IMR-90 (cell line): ENCODE measurements at regions not wholly inside any gene's neighbourhood (a gene's known extent, or its start where the extent isn't known, plus 50 kb on each side); places are given as distances from the start of the nearest gene placed in this dataset.

Source experiments
- ATAC-seq: fragments of 200-7000 bp; cut with Tn5 transposase; 2 replicates; pipeline ENCODE4 v1.9.1; 2020; ENCODE audit warnings: low read depth, mild to moderate bottlenecking, moderate library complexity
- BruUV-seq: library from RNA; stranded (reverse); fragments of 400-500 nt; replicated peaks from 2 replicates; lab custom pipeline; 2021; lab: Mats Ljungman, UMichigan
- CTCF ChIA-PET: fragments of 300-600 bp; formaldehyde crosslinking; extraction: SDS; loops from one replicate; lab custom pipeline; 2021; ENCODE audit warnings: antibody characterized with exemption; lab: Yijun Ruan, JAX
- POLR2A ChIA-PET: fragments of 300-600 bp; sonication (Branson Sonifier 250); formaldehyde crosslinking; loops from one replicate; lab custom pipeline; 2022; ENCODE audit warnings: antibody characterized with exemption; ENCODE audit not compliant: unreplicated experiment; lab: Charles Lee
- DNase-seq: peaks from one replicate; pipeline ENCODE4 v3.0.0; 2013
- H2AFZ ChIP-seq: replicated peaks from 2 replicates; pipeline ENCODE3; 2013; ENCODE audit warnings: low read length, mild to moderate bottlenecking; ENCODE audit not compliant: poor library complexity
- H2AK5ac ChIP-seq: 2 replicates; pipeline ENCODE4 v1.6.1; 2013; ENCODE audit warnings: low read depth, low read length, inconsistent platforms
- H2AK9ac ChIP-seq: replicated peaks from 2 replicates; pipeline ENCODE3; 2013; ENCODE audit warnings: mild to moderate bottlenecking, low read depth, low read length, moderate library complexity; ENCODE audit not compliant: poor library complexity
- H2BK120ac ChIP-seq: 2 replicates; pipeline ENCODE4 v1.6.1; 2013; ENCODE audit warnings: low read depth, low read length, inconsistent platforms
- H2BK15ac ChIP-seq: 3 replicates; pipeline ENCODE4 v1.6.1; 2013; ENCODE audit warnings: low read depth, low read length, inconsistent platforms
- H2BK20ac ChIP-seq: 2 replicates; pipeline ENCODE4 v1.6.1; 2013; ENCODE audit warnings: low read depth, mild to moderate bottlenecking, inconsistent platforms, low read length, moderate library complexity
- H2BK5ac ChIP-seq: 2 replicates; pipeline ENCODE4 v1.6.1; 2013; ENCODE audit warnings: mild to moderate bottlenecking, low read depth, low read length, inconsistent platforms; ENCODE audit not compliant: poor library complexity, severe bottlenecking
- H3K14ac ChIP-seq: replicated peaks from 2 replicates; pipeline ENCODE4 v1.6.1; 2013; ENCODE audit warnings: low read depth, low read length, inconsistent platforms
- H3K18ac ChIP-seq: 2 replicates; pipeline ENCODE4 v1.6.1; 2013; ENCODE audit warnings: low read depth, low read length, control low read depth
- H3K23ac ChIP-seq: 2 replicates; pipeline ENCODE4 v1.6.1; 2013; ENCODE audit warnings: low read depth, low read length, inconsistent platforms
- H3K27ac ChIP-seq: 2 replicates; pipeline ENCODE4 v1.5.1; 2013; ENCODE audit warnings: mild to moderate bottlenecking, control low read depth, low read length; ENCODE audit not compliant: insufficient read depth
- H3K27me3 ChIP-seq: 2 replicates; pipeline ENCODE4 v1.6.1; 2013; ENCODE audit warnings: low read length; ENCODE audit not compliant: control insufficient read depth, insufficient read depth
- H3K36me3 ChIP-seq: 2 replicates; pipeline ENCODE4 v1.6.1; 2013; ENCODE audit warnings: low read length, mixed read lengths; ENCODE audit not compliant: control insufficient read depth, insufficient read depth
- H3K4ac ChIP-seq: 2 replicates; pipeline ENCODE4 v1.6.1; 2013; ENCODE audit warnings: low read depth, low read length, inconsistent platforms
- H3K4me1 ChIP-seq: 2 replicates; pipeline ENCODE4 v1.6.1; 2013; ENCODE audit warnings: low read length, mixed read lengths; ENCODE audit not compliant: control insufficient read depth, insufficient read depth
- H3K4me2 ChIP-seq: 2 replicates; pipeline ENCODE4 v1.6.1; 2013; ENCODE audit warnings: low read depth, mild to moderate bottlenecking, control low read depth, low read length, moderate library complexity
- H3K4me3 ChIP-seq: 2 replicates; pipeline ENCODE4 v1.5.1; 2013; ENCODE audit warnings: low read depth, mild to moderate bottlenecking, control low read depth, low read length, moderate library complexity; ENCODE audit not compliant: insufficient read depth
- H3K56ac ChIP-seq: 2 replicates; pipeline ENCODE4 v1.6.1; 2013; ENCODE audit warnings: low read length, inconsistent platforms; ENCODE audit not compliant: insufficient read depth; ENCODE audit errors: extremely low read depth
- H3K79me1 ChIP-seq, 2 experiments: 2 replicates each; pipeline ENCODE4 v1.6.1; 2013; ENCODE audit warnings: low read length in 2 of 2, inconsistent platforms in 1 of 2, low read depth in 1 of 2
- H3K9ac ChIP-seq: 2 replicates; pipeline ENCODE4 v1.6.1; 2013; ENCODE audit warnings: low read depth, low read length, control low read depth
- H3K9me1 ChIP-seq: 2 replicates; pipeline ENCODE4 v1.6.1; 2013; ENCODE audit warnings: low read length, inconsistent platforms; ENCODE audit not compliant: insufficient read depth
- H3K9me3 ChIP-seq: 2 replicates; pipeline ENCODE4 v1.6.1; 2013; ENCODE audit warnings: low read length; ENCODE audit not compliant: control insufficient read depth, insufficient read depth
- H4K20me1 ChIP-seq: 2 replicates; pipeline ENCODE4 v1.6.1; 2013; ENCODE audit warnings: low read length, inconsistent platforms; ENCODE audit not compliant: insufficient read depth
- H4K5ac ChIP-seq: 2 replicates; pipeline ENCODE4 v1.6.1; 2013; ENCODE audit warnings: mild to moderate bottlenecking, low read depth, low read length, control low read depth
- H4K8ac ChIP-seq, 2 experiments: 2 replicates each; pipeline ENCODE4 v1.6.1; 2013; ENCODE audit warnings: low read depth in 2 of 2, low read length in 2 of 2, control low read depth in 1 of 2, inconsistent platforms in 1 of 2
- H4K91ac ChIP-seq: 2 replicates; pipeline ENCODE4 v1.6.1; 2013; ENCODE audit warnings: low read depth, low read length, inconsistent platforms; ENCODE audit not compliant: insufficient read depth
- CTCF ChIP-seq: conservative IDR thresholded peaks from 2 replicates; pipeline ENCODE4 v1.5.1; 2012; ENCODE audit warnings: mild to moderate bottlenecking, low read depth, low read length, improper control_type of control experiment
- MAFK ChIP-seq: IDR thresholded peaks from 2 replicates; pipeline ENCODE4 v1.6.1; 2012; ENCODE audit warnings: low read depth, low read length, improper control_type of control experiment
- POLR2A ChIP-seq: IDR thresholded peaks from 2 replicates; pipeline ENCODE4 v1.6.1; 2012; ENCODE audit warnings: mild to moderate bottlenecking, low read depth, low read length
- WGBS, 2 experiments: methylation state at CpG; one replicate each; pipeline versions ENCODE4 v1.1.5 to v1.1.7; 2013; ENCODE audit warnings: missing lambda C conversion rate in 2 of 2; ENCODE audit not compliant: insufficient read length in 1 of 2; ENCODE audit errors: extremely low coverage in 2 of 2; 5-methylcytosine and 5-hydroxymethylcytosine counted together
- dilution Hi-C: fragments of 300-500 bp; cut with HindIII; formaldehyde crosslinking; loops from one replicate; pipeline ENCODE4 v1.14.3; 2018; ENCODE audit warnings: low sequenced_read_pairs; ENCODE audit not compliant: unreplicated experiment
- in situ Hi-C: fragments of 300-500 bp; cut with MboI; formaldehyde crosslinking; loops from 3 replicates; pipeline ENCODE4 v1.14.3; 2019; ENCODE audit warnings: low sequenced_read_pairs, inconsistent platforms, mixed read lengths
- intact Hi-C: fragments of 100-400 bp; cut with micrococcal nuclease; formaldehyde crosslinking; loops from 2 replicates; pipeline ENCODE4 v1.10.0; 2022

GRCh38 chr2:146604521-146604920 is 1240.3 kb upstream of the ACVR2A start:
- Histone ChIP-seq H3K9me1 (0 out of 2 replicates have a peak, but pooled peaks cover 2% of the 10 kb centered on the region), H3K18ac (no peak overlapping the region), H3K4me1 (peaks cover 3% of the 10 kb centered on the region; the same call in 1 of the 2 replicates), H3K27ac (no peak overlapping the region), H3K36me3 (no peaks in the 10 kb centered on the region), H2BK120ac (no peak overlapping the region), H2BK15ac (no peak overlapping the region), H4K8ac (no peak overlapping the region), H3K4ac (no peak overlapping the region), H3K79me1 (no peaks in the 10 kb centered on the region), H2AK9ac (no peak overlapping the region), H2AFZ (no peak overlapping the region), H2BK5ac (no peak overlapping the region), H3K27me3 (no peaks in the 10 kb centered on the region), H3K56ac (no peak overlapping the region), H2AK5ac (no peak overlapping the region), H4K91ac (no peak overlapping the region), H3K4me3 (no peak overlapping the region), H3K4me2 (no peak overlapping the region), H2BK20ac (no peak overlapping the region), H3K23ac (no peak overlapping the region), H3K14ac (no peak overlapping the region), H3K9me3 (no peaks in the 10 kb centered on the region), H4K5ac (no peak overlapping the region), H3K9ac (no peak overlapping the region), H4K20me1 (no peaks in the 10 kb centered on the region)
- in situ Hi-C loops = no loop called here
- intact Hi-C loops = no loop called here
- ChIA-PET CTCF (no interaction called here), POLR2A (no interaction called here)
- ATAC-seq (no peak), DNase-seq (no peak)
- WGBS, 2 experiments = no CpG with 5 or more reads among the region's 4 CpGs
- TF ChIP-seq MAFK (no peak), CTCF (no peak), POLR2A (no peak)
- dilution Hi-C loops = no loop called here
- no TSS peak for BruUV-seq
